ENCODE measurements at regions not wholly inside any gene's neighbourhood (a gene's known extent, or its start where the extent isn't known, plus 50 kb on each side); places are given as distances from the start of the nearest gene placed in this dataset.

GRCh38 chr18:54100920-54101470 is 123.5 kb downstream of the MBD2 start:
- no peak for ATAC-seq

GRCh38 chr18:54100466-54100865 is 124.0 kb downstream of the MBD2 start:
- no peak for ATAC-seq

DNA sequence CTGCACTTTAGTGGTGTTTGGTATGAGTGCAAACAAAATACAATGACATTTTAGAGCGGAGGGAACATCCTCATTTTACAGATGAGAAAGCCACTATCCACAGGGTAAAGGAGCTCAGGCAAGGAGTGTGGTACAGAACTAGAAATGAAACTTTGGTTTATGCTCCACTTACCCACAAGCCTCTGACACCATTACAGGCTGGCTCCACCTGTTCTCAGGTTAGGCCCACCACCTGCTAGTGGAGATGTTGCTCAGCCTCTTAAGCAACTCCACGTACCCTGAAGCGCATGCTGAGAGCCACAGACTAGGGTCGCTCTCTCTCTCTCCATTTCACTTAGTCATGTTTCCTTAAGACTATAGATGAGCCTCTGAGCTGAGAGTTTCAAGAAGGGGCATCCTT is 130.0 kb downstream of the MBD2 start:
- ATAC-seq = no peak

GRCh38 chr18:54090856-54091255 is 133.6 kb downstream of the MBD2 start:
- no peak for ATAC-seq

DNA sequence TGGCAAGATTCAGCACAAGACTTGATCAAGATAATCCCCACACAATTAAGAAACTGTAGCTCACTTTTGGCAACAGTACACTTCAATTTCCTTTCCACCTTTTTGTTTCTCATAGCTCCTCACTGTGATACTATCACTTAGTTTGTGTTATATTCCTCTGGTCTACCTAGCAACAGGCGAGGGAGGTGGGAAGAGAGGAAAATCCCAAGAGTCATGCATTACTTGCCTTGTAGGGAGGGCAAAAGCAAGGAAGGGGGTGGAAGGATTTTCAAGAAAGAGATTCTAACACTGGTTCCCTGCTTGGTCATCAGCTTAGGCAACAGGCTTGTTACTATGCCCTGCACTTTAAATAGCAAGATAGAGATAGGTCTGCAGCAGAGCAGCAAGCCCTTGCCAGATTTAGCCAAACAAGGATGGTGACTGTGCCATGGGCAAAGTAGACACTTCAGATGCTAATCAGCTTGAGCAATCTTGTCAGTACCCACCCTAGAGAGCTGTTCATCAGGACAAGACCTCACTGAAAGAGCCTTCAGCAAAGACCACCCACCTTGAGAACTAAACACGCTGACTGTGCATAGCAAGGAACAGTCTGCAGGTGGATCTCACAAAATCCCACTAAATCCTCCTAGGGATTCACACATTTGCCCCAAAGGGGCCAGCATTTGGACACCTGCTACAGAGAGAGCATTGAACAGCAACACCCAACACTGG is 134.6 kb downstream of the MBD2 start:
- ATAC-seq = no peak

GRCh38 chr18:54086863-54087262 is 137.6 kb downstream of the MBD2 start:
- ATAC-seq = no peak

DNA sequence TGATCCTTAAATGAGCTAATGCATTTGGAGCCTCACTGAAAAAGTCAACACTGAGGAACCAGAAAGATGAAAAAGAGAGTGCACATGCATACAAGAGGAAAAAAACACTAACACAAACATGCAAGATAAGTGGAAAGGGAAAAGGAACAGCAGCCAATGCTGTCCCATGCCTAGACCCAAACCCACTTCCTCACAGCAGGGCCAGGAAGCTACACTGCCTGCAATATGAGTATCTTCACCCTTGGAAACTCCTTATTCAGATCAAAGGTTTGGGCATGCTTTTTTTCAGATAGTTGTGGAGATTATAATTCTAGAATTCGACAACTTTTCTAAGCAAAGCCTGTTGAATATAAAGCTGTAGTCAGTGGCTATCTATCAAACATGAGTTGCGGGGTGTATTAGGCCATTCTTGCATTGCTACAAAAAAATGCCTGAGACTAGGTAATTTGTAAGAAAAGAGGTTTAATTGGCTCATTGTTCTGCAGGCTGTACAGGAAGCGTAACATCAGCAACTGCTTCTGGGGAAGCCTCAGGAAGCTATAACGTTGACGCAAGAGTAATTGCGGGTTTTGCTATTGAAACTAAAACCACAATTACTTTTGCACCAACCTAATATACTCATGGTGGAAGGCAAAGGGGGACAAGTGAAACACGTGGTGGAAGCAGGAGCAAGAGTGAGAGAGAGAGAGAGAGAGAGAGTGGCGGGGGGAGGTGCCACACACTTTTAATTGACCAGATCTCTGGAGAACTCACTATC is 138.2 kb downstream of the MBD2 start:
- no peak for ATAC-seq

DNA sequence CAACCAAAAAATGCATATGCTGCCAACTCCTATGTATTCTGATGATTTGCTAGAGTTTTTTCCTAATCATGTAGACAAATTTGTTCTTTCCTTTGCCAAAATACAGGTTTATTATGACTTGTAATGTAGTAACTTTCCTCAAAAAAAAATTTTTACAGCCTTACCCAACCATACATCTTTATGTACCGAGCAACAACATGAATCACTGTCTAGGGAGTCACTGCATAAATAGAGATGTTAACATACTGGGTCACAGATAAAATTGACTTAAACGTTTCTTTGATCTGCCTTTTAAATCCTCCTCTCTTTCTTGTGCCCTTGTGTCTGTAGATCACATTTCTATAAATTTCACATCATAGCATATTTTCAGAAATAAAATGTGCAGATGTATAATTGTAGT is 143.6 kb downstream of the MBD2 start:
- no peak for ATAC-seq

DNA sequence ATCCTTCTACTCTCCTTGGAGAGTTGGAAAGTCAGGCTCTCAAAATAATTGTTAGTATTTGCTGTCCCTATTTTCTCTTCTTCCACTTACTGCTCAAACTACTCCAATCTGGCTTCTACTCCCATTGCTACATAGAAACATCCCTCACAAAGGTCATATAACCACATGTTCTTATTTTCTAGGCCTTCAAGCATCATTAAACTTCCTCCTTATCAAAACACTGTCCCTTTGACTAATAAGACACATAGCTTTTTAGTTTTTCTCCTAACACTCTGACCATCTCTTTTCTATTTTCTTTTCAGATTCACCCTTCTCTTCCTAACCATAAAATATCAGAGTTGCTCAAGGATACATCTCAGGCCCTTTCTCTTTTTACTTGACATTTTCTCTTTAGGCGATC is 148.3 kb downstream of the MBD2 start:
- no peak for ATAC-seq

DNA sequence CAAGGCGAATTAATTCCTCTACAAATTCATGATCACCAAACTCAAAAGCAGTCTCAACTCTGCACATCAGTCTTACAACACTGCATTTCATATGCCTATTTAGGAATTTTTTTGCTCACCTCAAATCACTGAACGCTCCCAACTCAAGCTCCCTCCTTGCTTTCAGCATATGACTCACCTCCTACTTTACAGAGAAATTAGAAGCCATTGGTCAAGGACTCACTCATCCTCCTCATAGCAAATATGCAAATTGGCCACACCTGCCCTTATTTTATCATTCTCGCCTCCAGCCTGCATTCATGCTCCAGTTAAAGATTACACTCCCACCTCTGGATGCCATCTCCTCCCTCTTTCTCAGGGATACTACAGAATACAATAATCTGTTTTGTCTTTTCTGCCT is 148.8 kb downstream of the MBD2 start:
- ATAC-seq = no peak

DNA sequence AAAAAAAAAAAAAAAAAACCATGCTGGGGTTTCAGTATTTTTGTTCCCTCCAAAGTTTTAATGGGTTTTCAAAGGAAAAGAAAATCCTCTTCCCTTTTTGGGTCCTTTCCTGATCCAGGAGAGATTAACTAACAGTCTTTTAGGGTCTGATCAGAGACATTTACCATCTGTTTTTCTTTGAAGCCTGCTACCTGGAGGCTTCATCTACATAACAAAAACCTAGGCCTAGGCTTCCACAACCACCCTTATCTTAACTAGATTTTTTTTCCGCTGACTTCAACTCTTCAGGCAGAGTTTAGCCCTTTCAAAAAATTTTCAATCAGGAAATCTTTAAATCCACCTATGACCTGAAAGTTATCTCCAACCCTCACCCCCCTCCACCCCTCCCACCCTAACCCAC is 154.7 kb downstream of the MBD2 start:
- no peak for ATAC-seq

- no peak for ATAC-seq
Measured at GRCh38 chr18:54060343-54061005, 164.0 kb downstream of the MBD2 start.

DNA sequence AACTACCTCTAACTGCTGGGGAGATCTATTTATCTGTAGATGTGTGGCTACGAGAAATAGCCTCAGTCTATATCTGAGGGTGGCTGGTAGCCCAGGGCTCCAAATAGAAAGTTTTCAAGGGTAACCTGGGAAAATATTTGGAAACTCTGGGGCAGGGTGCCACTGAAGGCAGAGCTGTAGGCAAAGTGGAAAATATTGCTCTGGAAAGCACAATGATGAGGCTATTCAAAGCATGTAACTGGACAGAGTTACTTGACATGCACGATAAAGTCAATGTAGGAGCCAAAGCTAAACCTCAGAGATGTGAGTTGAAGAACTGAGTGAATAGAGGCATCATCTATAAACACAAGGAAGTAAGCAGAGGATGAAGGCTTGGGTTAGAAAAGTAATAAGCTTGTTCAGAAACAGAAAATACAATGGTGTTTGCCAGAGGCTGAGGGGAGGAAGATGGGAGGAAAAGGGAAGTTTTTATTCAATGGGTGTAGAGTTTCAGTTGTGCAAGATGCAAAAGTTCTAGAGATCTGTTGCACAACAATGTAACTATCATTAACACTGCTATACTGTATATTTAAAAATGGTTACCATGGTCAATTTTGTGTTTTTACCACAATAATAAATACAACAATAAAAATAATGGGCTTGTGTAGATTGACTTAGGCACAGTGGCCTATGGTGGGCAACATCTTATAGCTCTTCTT is 171.6 kb downstream of the MBD2 start:
- ATAC-seq = no peak

DNA sequence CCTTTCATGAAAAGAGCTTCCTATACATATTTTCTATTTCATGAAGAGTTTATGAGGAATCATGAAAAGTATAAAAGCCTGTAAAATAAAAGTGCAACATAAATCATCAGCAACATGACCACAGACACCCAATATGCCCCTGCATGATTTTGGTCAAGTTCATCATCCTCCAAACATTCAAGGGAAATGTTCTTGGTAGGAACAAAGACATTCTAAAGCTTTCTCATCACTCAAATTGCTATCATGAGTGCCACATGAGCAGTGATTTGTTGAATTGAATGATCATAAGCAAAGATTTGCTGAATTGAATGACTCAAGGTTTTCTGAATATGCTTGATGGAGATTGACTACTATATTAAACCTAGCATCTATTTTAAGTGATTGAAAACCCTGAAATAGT is 172.2 kb downstream of the MBD2 start:
- ATAC-seq = no peak

GRCh38 chr18:54043484-54044251 is 180.8 kb downstream of the MBD2 start:
- no peak for ATAC-seq

DNA sequence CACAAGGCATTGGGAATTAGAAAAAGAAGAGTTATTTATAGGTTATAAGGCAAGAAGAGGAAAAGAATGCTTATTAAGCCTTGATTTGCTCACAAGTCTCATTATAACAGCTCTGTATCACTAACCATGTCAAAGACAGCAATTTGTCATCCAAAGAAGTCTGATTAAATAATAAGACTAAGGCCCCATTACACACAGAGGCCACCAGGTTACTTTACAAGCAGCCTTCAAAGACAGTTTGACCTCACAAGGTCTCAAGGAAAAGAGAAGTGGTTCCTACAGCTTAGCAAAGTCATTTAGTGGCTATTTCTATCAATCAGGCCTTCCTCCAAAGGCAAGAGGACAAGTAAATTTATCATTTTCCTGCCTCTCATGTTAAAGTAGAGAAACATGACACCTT is 188.5 kb downstream of the MBD2 start:
- ATAC-seq = no peak

DNA sequence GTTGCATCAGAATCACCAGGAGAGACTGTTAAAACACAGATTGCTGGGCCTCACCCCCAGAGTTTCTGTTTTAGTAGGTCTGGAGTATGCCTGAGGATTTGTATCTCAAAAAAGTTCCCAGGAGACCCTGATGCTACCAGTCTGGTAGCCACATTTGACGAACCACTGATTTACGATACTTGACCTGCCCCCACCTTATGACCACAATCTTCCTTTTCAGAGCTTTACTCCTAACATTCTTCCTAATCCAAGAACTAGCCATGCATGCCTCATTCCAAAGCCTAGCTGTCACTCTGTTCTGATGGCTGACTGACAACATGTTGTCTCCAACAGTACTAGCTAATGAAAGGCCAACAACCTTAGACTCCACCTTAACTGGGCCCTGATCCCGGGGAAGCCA is 191.4 kb downstream of the MBD2 start:
- no peak for ATAC-seq

DNA sequence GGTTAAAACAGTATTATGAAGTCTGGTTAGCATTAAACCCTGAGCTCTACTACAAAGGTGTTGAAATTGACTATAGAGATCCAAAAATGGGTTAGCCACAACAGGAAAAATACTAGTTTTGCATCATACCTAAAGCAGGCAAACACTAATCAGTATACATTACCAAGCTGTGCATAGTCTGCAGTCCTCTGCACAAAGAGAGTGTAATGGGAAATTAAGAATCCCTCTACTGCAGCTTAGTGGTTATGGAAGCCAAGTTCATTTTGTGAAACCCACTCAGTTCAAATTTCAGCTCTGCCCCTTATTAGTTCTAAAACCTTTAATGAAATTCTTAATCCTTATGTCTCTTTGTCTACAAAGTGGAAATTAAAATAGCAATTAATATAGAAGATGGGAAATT is 192.1 kb downstream of the MBD2 start:
- no peak for ATAC-seq

DNA sequence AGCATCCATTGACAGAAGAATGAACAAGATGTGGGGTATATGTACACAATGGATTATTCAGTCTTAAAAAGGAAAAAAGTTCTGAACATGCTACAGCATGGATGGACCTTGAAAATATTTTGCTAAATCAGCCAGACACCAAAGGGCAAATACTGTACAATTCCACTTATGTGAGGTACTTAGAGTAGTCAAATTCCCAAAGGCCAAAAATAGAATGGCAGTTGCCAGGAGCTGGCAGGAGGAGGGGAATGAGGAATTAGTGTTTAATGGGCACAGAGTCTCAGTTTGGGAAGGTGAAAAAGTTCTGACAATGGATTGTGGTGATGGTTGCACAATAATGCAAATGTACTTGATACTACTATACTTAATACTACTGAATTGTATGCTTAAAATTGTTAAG is 193.2 kb downstream of the MBD2 start:
- ATAC-seq = no peak

DNA sequence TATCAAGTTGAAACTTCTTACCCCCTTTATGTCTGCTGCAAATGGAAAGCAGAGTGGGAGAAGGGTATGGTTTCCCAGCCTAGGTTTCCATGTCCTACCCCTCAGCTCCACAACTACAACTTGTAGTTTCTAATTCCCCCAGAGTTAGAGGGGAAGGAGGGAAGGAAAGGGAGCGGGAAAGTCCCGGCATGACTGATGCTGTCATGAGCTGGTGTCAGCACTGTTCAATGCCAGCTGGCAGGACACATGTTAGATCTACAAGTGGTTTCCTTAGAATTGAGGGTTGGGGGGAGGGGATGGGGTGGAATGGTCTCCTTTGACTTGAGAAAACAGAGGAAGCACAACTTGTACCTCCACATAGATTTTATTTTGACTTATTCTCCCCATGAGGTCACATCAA is 194.0 kb downstream of the MBD2 start:
- no peak for ATAC-seq

DNA sequence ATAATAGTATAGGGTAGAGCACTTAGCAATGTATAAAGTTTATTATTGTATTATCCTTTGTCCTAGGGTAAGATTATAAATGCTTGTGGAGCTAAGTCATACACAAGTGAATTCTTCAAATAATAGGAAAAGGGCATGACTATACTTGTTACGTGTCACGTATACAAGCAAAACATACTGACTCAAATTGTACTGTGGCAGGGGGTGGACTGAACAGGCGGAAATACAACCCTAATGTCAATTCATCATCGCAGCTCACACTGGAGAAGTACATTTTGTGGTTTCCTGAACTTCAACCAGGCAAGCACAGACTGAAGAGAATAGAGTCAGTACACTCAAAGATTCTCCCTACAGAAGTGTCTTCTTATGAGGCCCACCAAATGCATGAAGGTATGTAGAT is 201.0 kb downstream of the MBD2 start:
- peak; percentile 95 for ATAC-seq

DNA sequence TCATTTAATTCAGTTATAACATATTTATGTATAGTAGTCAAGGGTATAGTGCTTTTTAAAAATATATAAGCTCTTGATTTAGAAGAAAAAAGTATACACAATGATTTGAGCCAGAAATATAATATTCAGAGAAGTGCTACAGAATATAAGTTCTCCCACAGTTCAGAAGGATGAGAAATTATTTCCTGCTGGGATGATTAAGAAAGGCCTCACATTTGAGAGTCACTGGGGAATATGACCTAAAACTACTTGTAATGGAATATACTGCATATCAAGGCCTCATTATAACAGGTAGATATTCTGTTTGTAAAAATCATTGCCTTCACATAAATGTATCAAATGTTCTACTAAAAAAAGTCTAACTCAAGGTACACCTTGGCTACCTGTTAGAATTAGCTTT is 203.5 kb downstream of the MBD2 start:
- no peak for ATAC-seq
